Skeletal muscle tissue (tissue), 3 donors: ENCODE measurements at regions not wholly inside any gene's neighbourhood (a gene's known extent, or its start where the extent isn't known, plus 50 kb on each side); places are given as distances from the start of the nearest gene placed in this dataset.

Experiments
- H3K27ac ChIP-seq: one replicate; pipeline ENCODE4 v1.7.0; 2013; ENCODE audit warnings: mild to moderate bottlenecking, low read depth, low read length, inconsistent platforms
- H3K27me3 ChIP-seq, 3 donors: one replicate each; pipeline ENCODE4 v1.7.0; 2013; ENCODE audit warnings: low read length in 3 of 3; ENCODE audit not compliant: control insufficient read depth in 3 of 3, insufficient read depth in 3 of 3
- H3K36me3 ChIP-seq, 3 donors: one replicate each; pipeline ENCODE4 v1.7.0; 2013; ENCODE audit warnings: low read length in 3 of 3; ENCODE audit not compliant: control insufficient read depth in 3 of 3, insufficient read depth in 3 of 3
- H3K4me1 ChIP-seq, 3 donors: one replicate each; pipeline ENCODE4 v1.7.0; 2013; ENCODE audit warnings: low read length in 3 of 3, mild to moderate bottlenecking in 3 of 3; ENCODE audit not compliant: control insufficient read depth in 3 of 3, insufficient read depth in 3 of 3
- H3K4me3 ChIP-seq, 3 donors: one replicate each; pipeline ENCODE4 v1.7.0; 2013; ENCODE audit warnings: low read length in 3 of 3
- H3K9ac ChIP-seq, 3 donors: one replicate each; pipeline ENCODE4 v1.7.0; 2013; ENCODE audit warnings: low read length in 3 of 3, mild to moderate bottlenecking in 3 of 3, moderate library complexity in 2 of 3, low read depth in 1 of 3
- H3K9me3 ChIP-seq, 3 donors: one replicate each; pipeline ENCODE4 v1.7.0; 2013; ENCODE audit warnings: low read length in 3 of 3; ENCODE audit not compliant: control insufficient read depth in 3 of 3
- donor health status: Osteomylitis.

GRCh38 chr2:180927030-180927686 lies 53.2 kb upstream of the UBE2E3 start:
- H3K4me1 ChIP-seq: peaks cover 0 to 5% (median 0%) of the 10 kb centered on the region in 3 donors
- H3K27ac ChIP-seq: no peak overlapping the region
- no peak overlapping the region for H3K9ac ChIP-seq
- H3K27me3 ChIP-seq: no peaks in the 10 kb centered on the region
- no peak overlapping the region for H3K4me3 ChIP-seq
- no peaks in the 10 kb centered on the region for H3K36me3 ChIP-seq
- no peaks in the 10 kb centered on the region for H3K9me3 ChIP-seq

- Histone ChIP-seq H3K4me3 (no peak overlapping the region), H3K9me3 (no peaks in the 10 kb centered on the region), H3K27ac (no peak overlapping the region), H3K27me3 (no peaks in the 10 kb centered on the region), H3K9ac (no peak overlapping the region), H3K36me3 (no peaks in the 10 kb centered on the region), H3K4me1 (peaks cover 0 to 5% (median 0%) of the 10 kb centered on the region in 3 donors)
Measured at GRCh38 chr2:180925700-180926099, 54.7 kb upstream of the UBE2E3 start.

- Histone ChIP-seq H3K9me3 (no peaks in the 10 kb centered on the region), H3K36me3 (no peaks in the 10 kb centered on the region), H3K27ac (no peak overlapping the region), H3K4me3 (no peak overlapping the region), H3K9ac (no peak overlapping the region), H3K27me3 (peaks cover 0 to 2% (median 0%) of the 10 kb centered on the region in 3 donors), H3K4me1 (peaks cover 0 to 5% (median 0%) of the 10 kb centered on the region in 3 donors)
Measured at GRCh38 chr2:180924063-180924462, 56.3 kb upstream of the UBE2E3 start.

- H3K27ac ChIP-seq: no peak overlapping the region
- no peaks in the 10 kb centered on the region for H3K27me3 ChIP-seq
- H3K9me3 ChIP-seq: no peaks in the 10 kb centered on the region
- H3K9ac ChIP-seq: no peak overlapping the region
- H3K4me3 ChIP-seq: no peak overlapping the region
- H3K4me1 ChIP-seq: no peaks in the 10 kb centered on the region
- H3K36me3 ChIP-seq: no peaks in the 10 kb centered on the region
Measured at GRCh38 chr2:180910831-180911665, 69.4 kb upstream of the UBE2E3 start.

GRCh38 chr2:180907731-180908130 lies 72.7 kb upstream of the UBE2E3 start:
- Histone ChIP-seq H3K9me3 (no peaks in the 10 kb centered on the region), H3K27ac (no peak overlapping the region), H3K36me3 (no peaks in the 10 kb centered on the region), H3K4me1 (no peaks in the 10 kb centered on the region), H3K9ac (no peak overlapping the region), H3K4me3 (no peak overlapping the region), H3K27me3 (no peaks in the 10 kb centered on the region)

- no peaks in the 10 kb centered on the region for H3K4me1 ChIP-seq
- no peaks in the 10 kb centered on the region for H3K36me3 ChIP-seq
- no peaks in the 10 kb centered on the region for H3K9me3 ChIP-seq
- H3K27ac ChIP-seq: no peak overlapping the region
- H3K27me3 ChIP-seq: no peaks in the 10 kb centered on the region
- H3K4me3 ChIP-seq: no peak overlapping the region
- H3K9ac ChIP-seq: no peak overlapping the region
Measured at GRCh38 chr2:180905461-180905860, 74.9 kb upstream of the UBE2E3 start.

GRCh38 chr2:180905002-180905401 lies 75.4 kb upstream of the UBE2E3 start:
- H3K9me3 ChIP-seq: no peaks in the 10 kb centered on the region
- no peaks in the 10 kb centered on the region for H3K4me1 ChIP-seq
- no peak overlapping the region for H3K27ac ChIP-seq
- no peaks in the 10 kb centered on the region for H3K36me3 ChIP-seq
- H3K27me3 ChIP-seq: no peaks in the 10 kb centered on the region
- no peak overlapping the region for H3K4me3 ChIP-seq
- H3K9ac ChIP-seq: no peak overlapping the region

- no peak overlapping the region for H3K4me3 ChIP-seq
- H3K36me3 ChIP-seq: no peaks in the 10 kb centered on the region
- no peak overlapping the region for H3K9ac ChIP-seq
- H3K4me1 ChIP-seq: no peaks in the 10 kb centered on the region
- H3K9me3 ChIP-seq: no peaks in the 10 kb centered on the region
- H3K27ac ChIP-seq: no peak overlapping the region
- H3K27me3 ChIP-seq: no peaks in the 10 kb centered on the region
Measured at GRCh38 chr2:180901331-180901730, 79.1 kb upstream of the UBE2E3 start.

- Histone ChIP-seq H3K9ac (no peak overlapping the region), H3K27ac (no peak overlapping the region), H3K4me1 (no peaks in the 10 kb centered on the region), H3K27me3 (no peaks in the 10 kb centered on the region), H3K36me3 (no peaks in the 10 kb centered on the region), H3K9me3 (no peaks in the 10 kb centered on the region), H3K4me3 (no peak overlapping the region)
Measured at GRCh38 chr2:180893752-180894151, 86.7 kb upstream of the UBE2E3 start.

GRCh38 chr2:180892091-180892490 lies 88.3 kb upstream of the UBE2E3 start:
- H3K9me3 ChIP-seq: no peaks in the 10 kb centered on the region
- no peaks in the 10 kb centered on the region for H3K27me3 ChIP-seq
- no peaks in the 10 kb centered on the region for H3K36me3 ChIP-seq
- no peak overlapping the region for H3K27ac ChIP-seq
- no peak overlapping the region for H3K9ac ChIP-seq
- no peak overlapping the region for H3K4me3 ChIP-seq
- H3K4me1 ChIP-seq: no peaks in the 10 kb centered on the region
